Smooth muscle cell (in vitro differentiated cells): ENCODE measurements at regions not wholly inside any gene's neighbourhood (a gene's known extent, or its start where the extent isn't known, plus 50 kb on each side); places are given as distances from the start of the nearest gene placed in this dataset.
A peak's percentile ranks its signal among the peaks of the same experiment; 100 is the strongest.

Source experiments
- DNase-seq: peaks from one replicate; lab custom pipeline; 2025; ENCODE audit not compliant: unreplicated experiment; lab: John Stamatoyannopoulos, UW
- H2AFZ ChIP-seq: fragments of 200-600 bp; sonication (generic); 2 replicates; pipeline ENCODE4 v1.6.0; 2016; ENCODE audit warnings: antibody characterized with exemption, low read depth, mild to moderate bottlenecking
- H3F3A ChIP-seq: fragments of 200-600 bp; sonication (generic); 2 replicates; pipeline ENCODE4 v1.6.0; 2017; ENCODE audit warnings: antibody characterized with exemption, low read depth
- H3K27ac ChIP-seq: fragments of 200-600 bp; sonication (generic); 2 replicates; pipeline ENCODE4 v1.5.1; 2016; ENCODE audit warnings: low read depth, mild to moderate bottlenecking
- H3K27me3 ChIP-seq: fragments of 200-600 bp; sonication (generic); 2 replicates; pipeline ENCODE4 v1.6.1; 2016; ENCODE audit warnings: low read depth, mild to moderate bottlenecking
- H3K36me3 ChIP-seq: fragments of 200-600 bp; sonication (generic); 2 replicates; pipeline ENCODE4 v1.5.1; 2016; ENCODE audit warnings: low read depth
- H3K4me1 ChIP-seq: fragments of 200-600 bp; sonication (generic); 2 replicates; pipeline ENCODE4 v1.5.1; 2016; ENCODE audit warnings: low read depth
- H3K4me2 ChIP-seq: fragments of 200-600 bp; sonication (generic); 2 replicates; pipeline ENCODE4 v1.6.0; 2016; ENCODE audit warnings: mild to moderate bottlenecking
- H3K4me3 ChIP-seq: fragments of 200-600 bp; sonication (generic); 2 replicates; pipeline ENCODE4 v1.5.1; 2016; ENCODE audit warnings: mild to moderate bottlenecking
- H3K79me2 ChIP-seq: fragments of 200-600 bp; sonication (generic); 2 replicates; pipeline ENCODE4 v1.6.0; 2016; ENCODE audit warnings: low read depth, mild to moderate bottlenecking
- H3K9ac ChIP-seq: fragments of 200-600 bp; sonication (generic); 2 replicates; pipeline ENCODE4 v1.6.0; 2016; ENCODE audit warnings: low read depth
- H3K9me3 ChIP-seq: fragments of 200-600 bp; sonication (generic); replicated peaks from 2 replicates; pipeline ENCODE4 v1.5.1; 2016; ENCODE audit warnings: low read depth
- H4K20me1 ChIP-seq: fragments of 200-600 bp; sonication (generic); 2 replicates; pipeline ENCODE4 v1.6.0; 2016; ENCODE audit warnings: low read depth
- CTCF ChIP-seq: fragments of 200-600 bp; sonication (generic); IDR thresholded peaks from 2 replicates; pipeline ENCODE4 v1.5.1; 2017; ENCODE audit warnings: borderline replicate concordance, mild to moderate bottlenecking, antibody characterized with exemption; ENCODE audit not compliant: insufficient read depth, poor library complexity, severe bottlenecking
- WGBS: methylation state at CpG from one replicate; pipeline ENCODE4 v1.1.7; 2016; ENCODE audit warnings: low lambda C conversion rate; 5-methylcytosine and 5-hydroxymethylcytosine counted together

- H2AFZ ChIP-seq = no peak overlapping the region
- no peak overlapping the region for H3K9ac ChIP-seq
- no peaks in the 10 kb centered on the region for H4K20me1 ChIP-seq
- H3K79me2 ChIP-seq = no peaks in the 10 kb centered on the region
- no peak overlapping the region for H3K4me2 ChIP-seq
- no peak overlapping the region for H3K4me3 ChIP-seq
- 87% methylated on average over 4 of the region's 4 CpGs for WGBS
- TF ChIP-seq CTCF = no peak
- no peaks in the 10 kb centered on the region for H3K36me3 ChIP-seq
- no peaks in the 10 kb centered on the region for H3K27me3 ChIP-seq
- DNase-seq = no peak
- H3K9me3 ChIP-seq = no peaks in the 10 kb centered on the region
- no peaks in the 10 kb centered on the region for H3K4me1 ChIP-seq
- H3K27ac ChIP-seq = no peak overlapping the region
- H3F3A ChIP-seq = no peaks in the 10 kb centered on the region
These were observed 472.9 kb downstream of the DIPK2A start for GRCh38 chr3:144444546-144444945.

GRCh38 chr3:144455841-144456440 is 484.3 kb downstream of the DIPK2A start:
- WGBS = 54% methylated on average over 5 of the region's 5 CpGs
- H3K36me3 ChIP-seq = no peaks in the 10 kb centered on the region

GRCh38 chr3:144457758-144458157 is 486.1 kb downstream of the DIPK2A start:
- no peaks in the 10 kb centered on the region for H3K4me1 ChIP-seq
- no peak for DNase-seq
- no peak overlapping the region for H3K4me3 ChIP-seq
- no peaks in the 10 kb centered on the region for H3F3A ChIP-seq
- no peaks in the 10 kb centered on the region for H3K79me2 ChIP-seq
- no peak overlapping the region for H3K9ac ChIP-seq
- no peaks in the 10 kb centered on the region for H3K9me3 ChIP-seq
- no peak overlapping the region for H2AFZ ChIP-seq
- H4K20me1 ChIP-seq = no peaks in the 10 kb centered on the region
- no peak overlapping the region for H3K4me2 ChIP-seq
- no peaks in the 10 kb centered on the region for H3K27me3 ChIP-seq
- H3K27ac ChIP-seq = no peak overlapping the region
- no peaks in the 10 kb centered on the region for H3K36me3 ChIP-seq
- TF ChIP-seq CTCF = no peak

More at GRCh38 chr3:144455841-144456440, 484.3 kb downstream of the DIPK2A start:
- Histone ChIP-seq H3K4me1 (no peaks in the 10 kb centered on the region), H4K20me1 (no peaks in the 10 kb centered on the region), H3K9me3 (no peaks in the 10 kb centered on the region), H3K27ac (no peak overlapping the region), H3F3A (no peaks in the 10 kb centered on the region), H3K4me3 (no peak overlapping the region), H3K27me3 (no peaks in the 10 kb centered on the region), H3K9ac (no peak overlapping the region), H3K4me2 (peak overlapping the region; percentile 2), H3K79me2 (no peaks in the 10 kb centered on the region), H2AFZ (no peak overlapping the region)
- TF ChIP-seq CTCF = no peak
- no peak for DNase-seq

- Histone ChIP-seq H3K4me2 (no peak overlapping the region), H3K36me3 (no peaks in the 10 kb centered on the region), H2AFZ (no peak overlapping the region), H3F3A (no peaks in the 10 kb centered on the region), H3K27me3 (no peaks in the 10 kb centered on the region), H3K4me3 (no peak overlapping the region), H3K9me3 (no peaks in the 10 kb centered on the region), H4K20me1 (no peaks in the 10 kb centered on the region), H3K27ac (no peak overlapping the region), H3K9ac (no peak overlapping the region), H3K79me2 (no peaks in the 10 kb centered on the region), H3K4me1 (no peaks in the 10 kb centered on the region)
- 95% methylated on average over 2 of the region's 2 CpGs for WGBS
- no peak for DNase-seq
- TF ChIP-seq CTCF = no peak
These were observed 486.7 kb downstream of the DIPK2A start for GRCh38 chr3:144458283-144458682.
